Endothelial cell of umbilical vein (primary cell): ENCODE measurements at regions not wholly inside any gene's neighbourhood (a gene's known extent, or its start where the extent isn't known, plus 50 kb on each side); places are given as distances from the start of the nearest gene placed in this dataset.

ENCODE experiments used
- CTCF ChIP-seq, 2 donors: IDR thresholded peaks; 1 replicate in 1 of 2; 2 replicates in 1 of 2; pipeline ENCODE4 v1.5.1; 2011; ENCODE audit warnings: low read length in 2 of 2, mild to moderate bottlenecking in 2 of 2, moderate library complexity in 2 of 2, control low read depth in 1 of 2, inconsistent platforms in 1 of 2, low read depth in 1 of 2; ENCODE audit not compliant: insufficient read depth in 1 of 2; ENCODE audit errors: extremely low read depth in 1 of 2
- EZH2 ChIP-seq: IDR thresholded peaks from 2 replicates; pipeline ENCODE4 v1.6.1; 2012; ENCODE audit warnings: borderline replicate concordance, low read depth, mild to moderate bottlenecking, moderate library complexity, low read length, inconsistent platforms; ENCODE audit not compliant: severe bottlenecking
- GATA2 ChIP-seq: IDR thresholded peaks from 2 replicates; pipeline ENCODE4 v1.7.0; 2011; ENCODE audit warnings: low read depth, mild to moderate bottlenecking, moderate library complexity, mixed read lengths, low read length; ENCODE audit not compliant: insufficient read length, insufficient read depth
- JUN ChIP-seq: IDR thresholded peaks from 2 replicates; pipeline ENCODE4 v1.6.1; 2011; ENCODE audit warnings: borderline replicate concordance, low read depth; ENCODE audit not compliant: insufficient read length, insufficient read depth
- MAX ChIP-seq: IDR thresholded peaks from 2 replicates; pipeline ENCODE4 v1.6.1; 2011; ENCODE audit not compliant: insufficient read depth, insufficient read length
- MYC ChIP-seq: IDR thresholded peaks from one replicate; pipeline ENCODE4 v1.6.1; 2011; ENCODE audit warnings: mild to moderate bottlenecking, low read depth, low read length
- POLR2A ChIP-seq: IDR thresholded peaks from 2 replicates; pipeline ENCODE4 v1.6.1; 2012; ENCODE audit warnings: low read depth, mild to moderate bottlenecking, control low read depth, low read length

GRCh38 chr2:145260674-145261073 lies 740.8 kb upstream of the ZEB2 start:
- no peak for TF ChIP-seq MAX
- no peak for TF ChIP-seq CTCF (IDR thresholded peaks at IDR 0.05; ENCODE audit: extremely low read depth in 1 of 2, insufficient read depth in 1 of 2, low read depth in 1 of 2, low read length in 2 of 2)
- no peak for TF ChIP-seq POLR2A
- TF ChIP-seq EZH2, result no peak
- no peak for TF ChIP-seq MYC
- TF ChIP-seq JUN, result no peak
- TF ChIP-seq GATA2, result no peak
